Right cardiac atrium (tissue), 5 donors: ENCODE measurements at regions not wholly inside any gene's neighbourhood (a gene's known extent, or its start where the extent isn't known, plus 50 kb on each side); places are given as distances from the start of the nearest gene placed in this dataset.

Source experiments
- ATAC-seq, 2 donors: fragments of 200-7000 bp; cut with Tn5 transposase; one replicate each; pipeline versions ENCODE4 v1.8.0 to v1.9.1; 2020; ENCODE audit warnings: moderate library complexity in 2 of 2, mild to moderate bottlenecking in 1 of 2
- DNase-seq, 3 donors: peaks; one replicate each; pipeline ENCODE4 v3.0.0-alpha.2; 2020
- H3K27ac ChIP-seq: one replicate; pipeline ENCODE4 v1.5.1; 2013; ENCODE audit warnings: mild to moderate bottlenecking, low read length, control low read depth, moderate library complexity
- H3K27me3 ChIP-seq: one replicate; pipeline ENCODE4 v1.6.1; 2013; ENCODE audit not compliant: control insufficient read depth, insufficient read depth
- H3K4me1 ChIP-seq: one replicate; pipeline ENCODE4 v1.6.1; 2013; ENCODE audit warnings: low read length; ENCODE audit not compliant: control insufficient read depth, insufficient read depth
- H3K4me3 ChIP-seq: one replicate; pipeline ENCODE4 v1.5.1; 2013; ENCODE audit warnings: low read length, control low read depth
- H3K9me3 ChIP-seq: one replicate; pipeline ENCODE4 v1.6.1; 2013; ENCODE audit warnings: low read length; ENCODE audit not compliant: control insufficient read depth
- WGBS: extraction: QIAGEN DNeasy Blood & Tissue Kit; methylation state at CpG from one replicate; pipeline ENCODE4 v1.1.7; 2013; 5-methylcytosine and 5-hydroxymethylcytosine counted together
- intact Hi-C, 4 donors: fragments of 100-400 bp; cut with DNase I; formaldehyde crosslinking; loops; one replicate each; pipeline versions ENCODE4 v1.11.0 to v1.14.0; 2022 to 2023
- donor health status: healthy with polysubstance abuse.
- donor health status: DM: no; HTN: yes; CAD: no.
- donor health status: DM: no; HTN: no; CAD: no.
- donor health status: DM: no; HTN: yes; CAD: no; lungs with severe emphysema.
- donor health status: DM: yes; HTN: yes; CAD: no.

GRCh38 chr6:10071631-10072220 is 343.1 kb downstream of the TFAP2A start:
- intact Hi-C loops, result no loop called here
- no peak for ATAC-seq
- H3K27me3 ChIP-seq, result no peaks in the 10 kb centered on the region
- DNase-seq, result no peak
- no peaks in the 10 kb centered on the region for H3K4me1 ChIP-seq
- 84% methylated on average over 5 of the region's 5 CpGs for WGBS
- H3K27ac ChIP-seq, result no peak overlapping the region
- no peaks in the 10 kb centered on the region for H3K9me3 ChIP-seq
- H3K4me3 ChIP-seq, result no peak overlapping the region

- H3K9me3 ChIP-seq, result no peaks in the 10 kb centered on the region
- DNase-seq (no peak), ATAC-seq (no peak)
- intact Hi-C loops, result no loop called here
- no peak overlapping the region for H3K27ac ChIP-seq
- H3K4me3 ChIP-seq, result no peak overlapping the region
- no peaks in the 10 kb centered on the region for H3K27me3 ChIP-seq
- 50% methylated on average over 2 of the region's 2 CpGs for WGBS
- H3K4me1 ChIP-seq, result no peaks in the 10 kb centered on the region
These were observed 354.9 kb downstream of the TFAP2A start for GRCh38 chr6:10060004-10060403.

- no peak overlapping the region for H3K27ac ChIP-seq
- H3K4me3 ChIP-seq, result no peak overlapping the region
- H3K27me3 ChIP-seq, result no peaks in the 10 kb centered on the region
- intact Hi-C loops, result no loop called here
- H3K4me1 ChIP-seq, result no peaks in the 10 kb centered on the region
- ATAC-seq, result no peak
- no peaks in the 10 kb centered on the region for H3K9me3 ChIP-seq
- DNase-seq, result no peak
These were observed 360.2 kb downstream of the TFAP2A start for GRCh38 chr6:10054672-10055071.

GRCh38 chr6:10051283-10051682 is 363.6 kb downstream of the TFAP2A start:
- no peak for ATAC-seq
- Histone ChIP-seq H3K27ac (no peak overlapping the region), H3K4me1 (no peaks in the 10 kb centered on the region), H3K9me3 (no peaks in the 10 kb centered on the region), H3K27me3 (no peaks in the 10 kb centered on the region), H3K4me3 (no peak overlapping the region)
- intact Hi-C loops, result no loop called here
- no peak for DNase-seq

- WGBS, result 47% methylated on average over 6 of the region's 6 CpGs
- ATAC-seq (no peak), DNase-seq (no peak)
- no peaks in the 10 kb centered on the region for H3K27me3 ChIP-seq
- H3K4me3 ChIP-seq, result no peak overlapping the region
- no peak overlapping the region for H3K27ac ChIP-seq
- no peaks in the 10 kb centered on the region for H3K4me1 ChIP-seq
- no peaks in the 10 kb centered on the region for H3K9me3 ChIP-seq
- intact Hi-C loops, result no loop called here
These were observed 366.2 kb downstream of the TFAP2A start for GRCh38 chr6:10048370-10049297.

GRCh38 chr6:10042280-10042679 is 372.6 kb downstream of the TFAP2A start:
- Histone ChIP-seq H3K9me3 (no peaks in the 10 kb centered on the region), H3K27me3 (no peaks in the 10 kb centered on the region), H3K4me1 (no peaks in the 10 kb centered on the region), H3K27ac (no peak overlapping the region), H3K4me3 (no peak overlapping the region)
- WGBS, result 68% methylated on average over 4 of the region's 4 CpGs
- intact Hi-C loops, result no loop called here
- DNase-seq (no peak), ATAC-seq (no peak)

- Histone ChIP-seq H3K27me3 (no peaks in the 10 kb centered on the region), H3K27ac (no peak overlapping the region), H3K4me3 (no peak overlapping the region), H3K4me1 (no peaks in the 10 kb centered on the region), H3K9me3 (no peaks in the 10 kb centered on the region)
- intact Hi-C loops, result no loop called here
- WGBS, result 43% methylated on average over 10 of the region's 10 CpGs
- ATAC-seq (no peak), DNase-seq (no peak)
These were observed 381.5 kb downstream of the TFAP2A start for GRCh38 chr6:10033223-10033829.

GRCh38 chr6:10031617-10032016 is 383.3 kb downstream of the TFAP2A start:
- Histone ChIP-seq H3K27me3 (no peaks in the 10 kb centered on the region), H3K4me1 (no peaks in the 10 kb centered on the region), H3K4me3 (no peak overlapping the region), H3K9me3 (no peaks in the 10 kb centered on the region), H3K27ac (no peak overlapping the region)
- intact Hi-C loops, result no loop called here
- DNase-seq, result no peak
- WGBS, result 70% methylated on average over 2 of the region's 2 CpGs
- ATAC-seq, result no peak

GRCh38 chr6:10030942-10031537 is 383.8 kb downstream of the TFAP2A start:
- H3K4me3 ChIP-seq, result no peak overlapping the region
- ATAC-seq (no peak), DNase-seq (no peak)
- H3K27me3 ChIP-seq, result no peaks in the 10 kb centered on the region
- H3K4me1 ChIP-seq, result no peaks in the 10 kb centered on the region
- intact Hi-C loops, result no loop called here
- H3K9me3 ChIP-seq, result no peaks in the 10 kb centered on the region
- no peak overlapping the region for H3K27ac ChIP-seq
- 82% methylated on average over 8 of the region's 8 CpGs for WGBS

GRCh38 chr6:10028222-10028621 is 386.7 kb downstream of the TFAP2A start:
- H3K9me3 ChIP-seq, result no peaks in the 10 kb centered on the region
- DNase-seq (no peak), ATAC-seq (no peak)
- H3K27me3 ChIP-seq, result no peaks in the 10 kb centered on the region
- WGBS, result 57% methylated on average over 4 of the region's 4 CpGs
- H3K4me3 ChIP-seq, result no peak overlapping the region
- no peaks in the 10 kb centered on the region for H3K4me1 ChIP-seq
- intact Hi-C loops, result no loop called here
- no peak overlapping the region for H3K27ac ChIP-seq

GRCh38 chr6:10019851-10020250 is 395.0 kb downstream of the TFAP2A start:
- 82% methylated on average over 3 of the region's 3 CpGs for WGBS
- Histone ChIP-seq H3K27me3 (no peaks in the 10 kb centered on the region), H3K27ac (no peak overlapping the region), H3K4me1 (no peaks in the 10 kb centered on the region), H3K4me3 (no peak overlapping the region), H3K9me3 (no peaks in the 10 kb centered on the region)
- DNase-seq (no peak), ATAC-seq (no peak)
- intact Hi-C loops, result no loop called here
